GM18498 (cell line): ENCODE measurements at regions not wholly inside any gene's neighbourhood (a gene's known extent, or its start where the extent isn't known, plus 50 kb on each side); places are given as distances from the start of the nearest gene placed in this dataset.
"Not testable (repeated sequence)": the region's sequence is repeated elsewhere in the genome, so short reads cannot be mapped to it uniquely, and the experiment has no call there.

Source experiments
- ATAC-seq: cut with Tn5 transposase; IDR thresholded peaks from one replicate; pipeline ENCODE4 v1.9.1; 2021; ENCODE audit warnings: mild to moderate bottlenecking, moderate library complexity; ENCODE audit not compliant: unreplicated experiment

- ATAC-seq = no peak
Observed at GRCh38 chr11:134853992-134854991, 442.2 kb upstream of the B3GAT1 start.

GRCh38 chr11:134851503-134852224 lies 439.6 kb upstream of the B3GAT1 start:
- not testable (repeated sequence) for ATAC-seq

GRCh38 chr11:134850566-134850965 lies 438.5 kb upstream of the B3GAT1 start:
- ATAC-seq = no peak

- no peak for ATAC-seq
Observed at GRCh38 chr11:134849833-134850232, 437.8 kb upstream of the B3GAT1 start.

GRCh38 chr11:134847083-134847715 lies 435.2 kb upstream of the B3GAT1 start:
- no peak for ATAC-seq

- no peak for ATAC-seq
Observed at GRCh38 chr11:134846328-134847082, 434.5 kb upstream of the B3GAT1 start.

GRCh38 chr11:134845474-134846327 lies 433.7 kb upstream of the B3GAT1 start:
- no peak for ATAC-seq

GRCh38 chr11:134844838-134845237 lies 432.8 kb upstream of the B3GAT1 start:
- ATAC-seq = no peak

GRCh38 chr11:134843735-134844134 lies 431.7 kb upstream of the B3GAT1 start:
- ATAC-seq = no peak

- ATAC-seq = no peak
Observed at GRCh38 chr11:134843020-134843419, 431.0 kb upstream of the B3GAT1 start.

GRCh38 chr11:134841972-134842371 lies 429.9 kb upstream of the B3GAT1 start:
- ATAC-seq = no peak

- ATAC-seq = no peak
Observed at GRCh38 chr11:134841411-134841810, 429.4 kb upstream of the B3GAT1 start.

GRCh38 chr11:134840945-134841344 lies 428.9 kb upstream of the B3GAT1 start:
- ATAC-seq = no peak

- ATAC-seq = not testable (repeated sequence)
Observed at GRCh38 chr11:134840165-134840564, 428.1 kb upstream of the B3GAT1 start.

GRCh38 chr11:134838708-134839107 lies 426.7 kb upstream of the B3GAT1 start:
- no peak for ATAC-seq

- ATAC-seq = no peak
Observed at GRCh38 chr11:134837887-134838232, 425.8 kb upstream of the B3GAT1 start.

GRCh38 chr11:134837166-134837886 lies 425.3 kb upstream of the B3GAT1 start:
- ATAC-seq = no peak

GRCh38 chr11:134836561-134836960 lies 424.5 kb upstream of the B3GAT1 start:
- no peak for ATAC-seq

GRCh38 chr11:134835561-134835960 lies 423.5 kb upstream of the B3GAT1 start:
- ATAC-seq = no peak
